H1 (cell line): ENCODE measurements at regions not wholly inside any gene's neighbourhood (a gene's known extent, or its start where the extent isn't known, plus 50 kb on each side); places are given as distances from the start of the nearest gene placed in this dataset.

Experiments used
- CTCF ChIA-PET: fragments of 300-600 bp; sonication (Branson Sonifier 250); formaldehyde crosslinking; loops from one replicate; lab custom pipeline; 2021; ENCODE audit not compliant: partially characterized antibody; lab: Charles Lee
- POLR2A ChIA-PET: fragments of 300-600 bp; sonication (Branson Sonifier 250); formaldehyde crosslinking; loops from one replicate; lab custom pipeline; 2021; ENCODE audit warnings: inconsistent platforms; ENCODE audit not compliant: partially characterized antibody; lab: Charles Lee
- DNase-seq, 2 experiments: peaks; one replicate each; pipeline versions ENCODE4 v3.0.0 to v3.0.0-alpha.2; 2010 to 2022; ENCODE audit warnings: low spot score in 2 of 2, low read depth in 1 of 2, mixed read lengths in 1 of 2
- FAIRE-seq: peaks from 2 replicates; lab custom pipeline; 2011; peaks lifted over from hg19 to GRCh38; lab: Jason Lieb, UNC
- H2AFZ ChIP-seq: 2 replicates; pipeline ENCODE4 v1.8.1; 2012; ENCODE audit warnings: low read length, inconsistent platforms
- H2AK5ac ChIP-seq: 2 replicates; pipeline ENCODE4 v1.6.1; 2013; ENCODE audit warnings: low read depth, low read length
- H2BK120ac ChIP-seq: replicated peaks from 2 replicates; pipeline ENCODE3; 2013; ENCODE audit warnings: low read depth, low read length, inconsistent platforms
- H2BK12ac ChIP-seq: 2 replicates; pipeline ENCODE4 v1.6.1; 2013; ENCODE audit warnings: low read depth, low read length
- H2BK15ac ChIP-seq: 2 replicates; pipeline ENCODE4 v1.6.1; 2013; ENCODE audit warnings: low read length
- H2BK20ac ChIP-seq: 2 replicates; pipeline ENCODE4 v1.6.1; 2013; ENCODE audit warnings: low read length
- H2BK5ac ChIP-seq: 2 replicates; pipeline ENCODE4 v1.6.1; 2013; ENCODE audit warnings: low read depth, low read length
- H3K14ac ChIP-seq: 2 replicates; pipeline ENCODE4 v1.6.1; 2013; ENCODE audit warnings: inconsistent platforms; ENCODE audit not compliant: insufficient read length
- H3K18ac ChIP-seq: 2 replicates; pipeline ENCODE4 v1.6.1; 2013; ENCODE audit warnings: low read length; ENCODE audit errors: extremely low read depth
- H3K23ac ChIP-seq: 2 replicates; pipeline ENCODE4 v1.6.1; 2013; ENCODE audit warnings: inconsistent platforms; ENCODE audit not compliant: insufficient read length
- H3K23me2 ChIP-seq: 2 replicates; pipeline ENCODE4 v1.6.1; 2013; ENCODE audit warnings: low read depth, low read length
- H3K27ac ChIP-seq: 2 replicates; pipeline ENCODE4 v1.6.1; 2011; ENCODE audit warnings: low read depth, low read length, inconsistent platforms
- H3K27me3 ChIP-seq, 4 experiments: replicated peaks in 1 of 4; 1 replicate in 1 of 4; 2 replicates in 3 of 4; pipeline versions ENCODE4 v1.6.1 to v1.8.1; 2011 to 2013; ENCODE audit warnings: low read length in 3 of 4, mild to moderate bottlenecking in 3 of 4, inconsistent platforms in 2 of 4, mixed read lengths in 2 of 4, moderate library complexity in 1 of 4; ENCODE audit not compliant: control insufficient read depth in 3 of 4, insufficient read depth in 3 of 4; ENCODE audit errors: extremely low read depth in 1 of 4
- H3K36me3 ChIP-seq, 4 experiments: 2 replicates each; pipeline versions ENCODE4 v1.6.1 to v1.8.1; 2011 to 2013; ENCODE audit warnings: mild to moderate bottlenecking in 4 of 4, low read length in 3 of 4, moderate library complexity in 2 of 4, control low read depth in 1 of 4, inconsistent platforms in 1 of 4; ENCODE audit not compliant: insufficient read depth in 4 of 4, control insufficient read depth in 2 of 4
- H3K4ac ChIP-seq: replicated peaks from 2 replicates; pipeline ENCODE3; 2013; ENCODE audit warnings: low read length, low read depth, mixed read lengths, inconsistent platforms; ENCODE audit not compliant: insufficient read length
- H3K4me1 ChIP-seq, 4 experiments: replicated peaks in 1 of 4; 1 replicate in 1 of 4; 2 replicates in 3 of 4; pipeline versions ENCODE4 v1.6.1 to v1.8.1; 2011 to 2013; ENCODE audit warnings: low read length in 3 of 4, inconsistent platforms in 2 of 4, mixed read lengths in 1 of 4; ENCODE audit not compliant: insufficient read depth in 4 of 4, control insufficient read depth in 3 of 4
- H3K4me2 ChIP-seq, 2 experiments: 2 replicates each; pipeline versions ENCODE4 v1.6.1 to v1.8.1; 2011 to 2013; ENCODE audit warnings: low read depth in 2 of 2, low read length in 2 of 2, control low read depth in 1 of 2, inconsistent platforms in 1 of 2, mild to moderate bottlenecking in 1 of 2; ENCODE audit not compliant: insufficient read depth in 1 of 2
- H3K4me3 ChIP-seq, 4 experiments: fragments of 200-600, 300-600 bp in 1 of 4; sonication (generic), shearing (Covaris generic), sonication (Bioruptor Twin) in 1 of 4; 2 replicates each; pipeline versions ENCODE4 v1.5.1 to v1.8.1; 2011 to 2016; ENCODE audit warnings: low read length in 4 of 4, low read depth in 3 of 4, control low read depth in 2 of 4, inconsistent platforms in 2 of 4, mild to moderate bottlenecking in 2 of 4, mixed read lengths in 1 of 4, moderate library complexity in 1 of 4; ENCODE audit not compliant: insufficient read depth in 2 of 4; ENCODE audit errors: extremely low read depth in 1 of 4
- H3K56ac ChIP-seq: replicated peaks from 2 replicates; pipeline ENCODE3; 2013; ENCODE audit warnings: low read depth, mild to moderate bottlenecking, mixed read lengths, low read length, inconsistent platforms; ENCODE audit not compliant: insufficient read length
- H3K79me1 ChIP-seq: 2 replicates; pipeline ENCODE4 v1.6.1; 2013; ENCODE audit warnings: low read depth, low read length, control low read depth
- H3K79me2 ChIP-seq, 2 experiments: 2 replicates each; pipeline versions ENCODE4 v1.6.1 to v1.8.1; 2012 to 2013; ENCODE audit warnings: low read length in 2 of 2, mild to moderate bottlenecking in 2 of 2, inconsistent platforms in 1 of 2; ENCODE audit not compliant: insufficient read depth in 2 of 2, control insufficient read depth in 1 of 2
- H3K9ac ChIP-seq, 4 experiments: replicated peaks in 1 of 4; 1 replicate in 1 of 4; 2 replicates in 3 of 4; pipeline versions ENCODE4 v1.6.1 to v1.8.1; 2011 to 2013; ENCODE audit warnings: low read depth in 3 of 4, low read length in 3 of 4, control low read depth in 2 of 4, mild to moderate bottlenecking in 2 of 4, moderate library complexity in 2 of 4, inconsistent platforms in 1 of 4; ENCODE audit errors: extremely low read depth in 1 of 4
- H3K9me3 ChIP-seq, 2 experiments: 2 replicates each; pipeline versions ENCODE4 v1.6.1 to v1.8.1; 2012 to 2013; ENCODE audit warnings: mild to moderate bottlenecking in 2 of 2, moderate library complexity in 2 of 2, control low read depth in 1 of 2, inconsistent platforms in 1 of 2, low read depth in 1 of 2, low read length in 1 of 2, mixed read lengths in 1 of 2; ENCODE audit not compliant: insufficient read depth in 2 of 2
- H4K20me1 ChIP-seq, 2 experiments: replicated peaks in 1 of 2; 2 replicates each; pipeline versions ENCODE3 to v1.8.1; 2011 to 2013; ENCODE audit warnings: inconsistent platforms in 2 of 2, low read length in 2 of 2, mild to moderate bottlenecking in 1 of 2; ENCODE audit not compliant: insufficient read depth in 2 of 2, control insufficient read depth in 1 of 2
- H4K5ac ChIP-seq: 2 replicates; pipeline ENCODE4 v1.6.1; 2013; ENCODE audit warnings: low read length, low read depth, mixed read lengths, inconsistent platforms; ENCODE audit not compliant: insufficient read length
- H4K8ac ChIP-seq: 2 replicates; pipeline ENCODE4 v1.8.0; 2013; ENCODE audit warnings: mild to moderate bottlenecking, moderate library complexity, low read length, inconsistent platforms; ENCODE audit not compliant: insufficient read depth; ENCODE audit errors: extremely low read depth
- H4K91ac ChIP-seq: replicated peaks from 2 replicates; pipeline ENCODE3; 2013; ENCODE audit warnings: low read length, mixed read lengths, inconsistent platforms; ENCODE audit not compliant: insufficient read length
- BRCA1 ChIP-seq: IDR thresholded peaks from 2 replicates; pipeline ENCODE4 v1.6.1; 2012; ENCODE audit warnings: low read depth, low read length, improper control_type of control experiment
- CBX5 ChIP-seq: fragments of 300-800, 300-1000 bp; sonication (generic); IDR thresholded peaks from 2 replicates; pipeline ENCODE4 v1.7.1; 2016; ENCODE audit warnings: antibody characterized with exemption, low read length, low read depth
- EP300 ChIP-seq, 2 experiments: IDR thresholded peaks; 1 replicate in 1 of 2; 2 replicates in 1 of 2; pipeline ENCODE4 v1.6.1; 2011 to 2012; ENCODE audit warnings: low read depth in 2 of 2, low read length in 2 of 2, mild to moderate bottlenecking in 2 of 2, borderline replicate concordance in 1 of 2, inconsistent platforms in 1 of 2, moderate library complexity in 1 of 2
- KDM4A ChIP-seq: IDR thresholded peaks from one replicate; pipeline ENCODE4 v1.7.1; 2012; ENCODE audit warnings: low read depth, mild to moderate bottlenecking, moderate library complexity, low read length, inconsistent platforms; ENCODE audit not compliant: severe bottlenecking
- NANOG ChIP-seq: IDR thresholded peaks from 2 replicates; pipeline ENCODE4 v1.6.1; 2011; ENCODE audit warnings: low read length, low read depth, mild to moderate bottlenecking, inconsistent platforms; ENCODE audit not compliant: insufficient read depth, poor library complexity, severe bottlenecking
- PHF8 ChIP-seq: fragments of 200-600 bp; sonication (generic); conservative IDR thresholded peaks from 2 replicates; pipeline ENCODE4 v1.7.1; 2012; ENCODE audit warnings: low read depth, mild to moderate bottlenecking, inconsistent platforms, low read length, moderate library complexity
- POLR2AphosphoS5 ChIP-seq: IDR thresholded peaks from 2 replicates; pipeline ENCODE4 v1.6.1; 2011; ENCODE audit warnings: low read depth, low read length
- RNF2 ChIP-seq: fragments of 200-900, 300-1000 bp; sonication (generic); IDR thresholded peaks from 2 replicates; pipeline ENCODE4 v1.7.1; 2016; ENCODE audit warnings: borderline replicate concordance, low read depth, mild to moderate bottlenecking, antibody characterized with exemption, low read length; ENCODE audit not compliant: poor library complexity, severe bottlenecking; ENCODE audit errors: missing control alignments
- SUZ12 ChIP-seq: fragments of 200-600 bp; sonication (generic); IDR thresholded peaks from 2 replicates; pipeline ENCODE4 v1.6.1; 2012; ENCODE audit warnings: mild to moderate bottlenecking, inconsistent platforms, low read length, moderate library complexity, mixed read lengths
- TAF7 ChIP-seq: optimal IDR thresholded peaks from 2 replicates; pipeline ENCODE3; 2011; ENCODE audit warnings: low read depth, mild to moderate bottlenecking, inconsistent platforms, low read length, moderate library complexity, borderline replicate concordance
- TBP ChIP-seq: IDR thresholded peaks from 2 replicates; pipeline ENCODE4 v1.6.1; 2011; ENCODE audit warnings: low read depth, low read length, improper control_type of control experiment
- TF ChIP-seq, protein P1 (sequence below): IDR thresholded peaks from 2 replicates; pipeline ENCODE4 v1.6.1; 2012; ENCODE audit warnings: inconsistent platforms

DNA sequence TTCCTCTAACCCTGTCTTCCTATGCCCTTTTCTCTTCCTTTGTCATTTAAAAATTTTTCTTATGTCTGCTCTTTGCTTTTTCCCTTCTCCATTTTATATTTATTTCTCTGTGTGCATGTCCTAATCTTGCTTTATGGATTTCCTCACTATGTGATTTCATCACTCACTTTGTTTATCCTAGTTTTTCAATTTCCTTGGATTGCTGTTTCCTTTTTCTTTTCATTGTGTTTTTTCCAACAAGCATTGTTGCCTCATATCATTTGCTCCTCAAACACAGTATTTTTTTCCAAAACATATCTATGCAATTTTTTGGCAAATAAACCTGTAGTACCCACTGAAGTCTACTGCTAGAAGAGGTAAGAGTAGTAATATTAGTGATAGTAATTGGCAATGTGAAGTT is 67.4 kb upstream of the PNPT1 start:
- Histone ChIP-seq H3K4me1 (peaks cover 0 to 7% (median 3%) of the 10 kb centered on the region in 4 experiments; a peak in 2 of 7 replicates), H4K5ac (no peak overlapping the region), H3K36me3 (no peaks in the 10 kb centered on the region), H2AFZ (no peak overlapping the region), H3K79me1 (no peaks in the 10 kb centered on the region), H3K9me3 (no peaks in the 10 kb centered on the region), H4K20me1 (no peaks in the 10 kb centered on the region), H3K27ac (no peak overlapping the region), H3K9ac (no peak overlapping the region), H2BK120ac (no peak overlapping the region), H3K4ac (no peak overlapping the region), H3K18ac (no peak overlapping the region), H3K4me3 (no peak overlapping the region), H3K56ac (no peak overlapping the region), H2BK20ac (no peak overlapping the region), H3K23me2 (no peaks in the 10 kb centered on the region), H3K14ac (no peak overlapping the region), H2BK12ac (no peak overlapping the region), H3K4me2 (no peak overlapping the region), H3K23ac (no peak overlapping the region), H3K27me3 (no peaks in the 10 kb centered on the region), H3K79me2 (no peaks in the 10 kb centered on the region), H2BK15ac (no peak overlapping the region), H4K91ac (no peak overlapping the region), H2AK5ac (no peak overlapping the region), H4K8ac (no peak overlapping the region), H2BK5ac (no peak overlapping the region)
- CTCF ChIA-PET, result interaction anchor here (0.6 kb wide), 1 partner anchor 1726 kb away, joined by 4 read pairs; no protein-coding TSS in a partner anchor
- FAIRE-seq (no peak), DNase-seq (no peak)
- no peak for TF ChIP-seq KDM4A
- no peak for TF ChIP-seq TBP
- TF ChIP-seq CBX5, result no peak
- TF ChIP-seq EP300 (IDR thresholded peaks at IDR 0.05; ENCODE audit: borderline replicate concordance in 1 of 2, low read depth in 2 of 2, low read length in 2 of 2), result no peak
- no peak for TF ChIP-seq NANOG
- no peak for TF ChIP-seq SUZ12
- TF ChIP-seq POLR2AphosphoS5, result no peak
- TF ChIP-seq BRCA1, result no peak
- TF ChIP-seq PHF8, result no peak
- TF ChIP-seq TAF7, result no peak
- TF ChIP-seq, protein P1, sequence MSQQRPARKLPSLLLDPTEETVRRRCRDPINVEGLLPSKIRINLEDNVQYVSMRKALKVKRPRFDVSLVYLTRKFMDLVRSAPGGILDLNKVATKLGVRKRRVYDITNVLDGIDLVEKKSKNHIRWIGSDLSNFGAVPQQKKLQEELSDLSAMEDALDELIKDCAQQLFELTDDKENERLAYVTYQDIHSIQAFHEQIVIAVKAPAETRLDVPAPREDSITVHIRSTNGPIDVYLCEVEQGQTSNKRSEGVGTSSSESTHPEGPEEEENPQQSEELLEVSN, result no peak
- TF ChIP-seq RNF2, result no peak
- POLR2A ChIA-PET, result no interaction called here
